ENCODE measurements at regions not wholly inside any gene's neighbourhood (a gene's known extent, or its start where the extent isn't known, plus 50 kb on each side); places are given as distances from the start of the nearest gene placed in this dataset.

GRCh38 chr4:104418286-104418685 is 76.4 kb downstream of the CXXC4 start:
- Histone ChIP-seq H3K9me3 (ENCODE audit: low read length) (no peaks in the 10 kb centered on the region), H3K27ac (ENCODE audit: low read depth, low read length) (no peak overlapping the region), H3K36me3 (ENCODE audit: insufficient read depth, low read length) (no peaks in the 10 kb centered on the region), H3K27me3 (ENCODE audit: insufficient read depth, low read length, poor library complexity, severe bottlenecking) (no peaks in the 10 kb centered on the region), H3K4me1 (ENCODE audit: insufficient read depth, low read length) (no peaks in the 10 kb centered on the region), H3K4me3 (ENCODE audit: low read length) (no peak overlapping the region)
- Mint-ChIP-seq H3K9me3 (peaks cover 0 to 4% (median 0%) of the 10 kb centered on the region in 5 donors), H3K36me3 (no peaks in the 10 kb centered on the region), H3K4me3 (no peak overlapping the region), H3K27me3 (no peaks in the 10 kb centered on the region), H3K4me1 (no peaks in the 10 kb centered on the region), H3K27ac (no peak overlapping the region)
- CTCF ChIA-PET: no interaction called here
- POLR2A ChIA-PET: no interaction called here
- DNase-seq: no peak

- Mint-ChIP-seq H3K4me1 (no peaks in the 10 kb centered on the region), H3K9me3 (peaks cover 0 to 4% (median 0%) of the 10 kb centered on the region in 5 donors), H3K4me3 (no peak overlapping the region), H3K36me3 (no peaks in the 10 kb centered on the region), H3K27me3 (no peaks in the 10 kb centered on the region), H3K27ac (no peak overlapping the region)
- no peaks in the 10 kb centered on the region for H3K36me3 ChIP-seq (ENCODE audit: insufficient read depth, low read length)
- ChIA-PET POLR2A (no interaction called here), CTCF (no interaction called here)
- no peaks in the 10 kb centered on the region for H3K27me3 ChIP-seq (ENCODE audit: insufficient read depth, low read length, poor library complexity, severe bottlenecking)
- no peaks in the 10 kb centered on the region for H3K4me1 ChIP-seq (ENCODE audit: insufficient read depth, low read length)
- H3K9me3 ChIP-seq (ENCODE audit: low read length): no peaks in the 10 kb centered on the region
- H3K4me3 ChIP-seq (ENCODE audit: low read length): no peak overlapping the region
- DNase-seq: no peak
- no peak overlapping the region for H3K27ac ChIP-seq (ENCODE audit: low read depth, low read length)
Measured at GRCh38 chr4:104417357-104417882, 77.3 kb downstream of the CXXC4 start.

GRCh38 chr4:104416725-104417356 is 77.9 kb downstream of the CXXC4 start:
- DNase-seq: no peak
- Mint-ChIP-seq H3K36me3 (no peaks in the 10 kb centered on the region), H3K4me3 (no peak overlapping the region), H3K27me3 (no peaks in the 10 kb centered on the region), H3K27ac (no peak overlapping the region), H3K4me1 (no peaks in the 10 kb centered on the region), H3K9me3 (peaks cover 0 to 4% (median 0%) of the 10 kb centered on the region in 5 donors)
- Histone ChIP-seq H3K9me3 (ENCODE audit: low read length) (no peaks in the 10 kb centered on the region), H3K27me3 (ENCODE audit: insufficient read depth, low read length, poor library complexity, severe bottlenecking) (no peaks in the 10 kb centered on the region), H3K4me3 (ENCODE audit: low read length) (no peak overlapping the region), H3K36me3 (ENCODE audit: insufficient read depth, low read length) (no peaks in the 10 kb centered on the region), H3K4me1 (ENCODE audit: insufficient read depth, low read length) (no peaks in the 10 kb centered on the region), H3K27ac (ENCODE audit: low read depth, low read length) (no peak overlapping the region)
- ChIA-PET CTCF (no interaction called here), POLR2A (no interaction called here)

GRCh38 chr4:104413487-104413886 is 81.2 kb downstream of the CXXC4 start:
- H3K27me3 ChIP-seq (ENCODE audit: insufficient read depth, low read length, poor library complexity, severe bottlenecking): no peaks in the 10 kb centered on the region
- no peak for DNase-seq
- POLR2A ChIA-PET: no interaction called here
- H3K36me3 ChIP-seq (ENCODE audit: insufficient read depth, low read length): no peaks in the 10 kb centered on the region
- H3K9me3 ChIP-seq (ENCODE audit: low read length): no peaks in the 10 kb centered on the region
- no peaks in the 10 kb centered on the region for H3K4me1 ChIP-seq (ENCODE audit: insufficient read depth, low read length)
- no peak overlapping the region for H3K4me3 Mint-ChIP-seq
- H3K4me3 ChIP-seq (ENCODE audit: low read length): no peak overlapping the region
- no peaks in the 10 kb centered on the region for H3K36me3 Mint-ChIP-seq
- CTCF ChIA-PET: no interaction called here
- no peak overlapping the region for H3K27ac ChIP-seq (ENCODE audit: low read depth, low read length)
- H3K27ac Mint-ChIP-seq: no peak overlapping the region
- H3K27me3 Mint-ChIP-seq: no peaks in the 10 kb centered on the region
- H3K4me1 Mint-ChIP-seq: no peaks in the 10 kb centered on the region
- H3K9me3 Mint-ChIP-seq: peaks cover 0 to 5% (median 0%) of the 10 kb centered on the region in 5 donors

- no peak overlapping the region for H3K27ac ChIP-seq (ENCODE audit: low read depth, low read length)
- no peak overlapping the region for H3K4me3 ChIP-seq (ENCODE audit: low read length)
- H3K4me3 Mint-ChIP-seq: no peak overlapping the region
- CTCF ChIA-PET: no interaction called here
- no peaks in the 10 kb centered on the region for H3K9me3 ChIP-seq (ENCODE audit: low read length)
- H3K27me3 ChIP-seq (ENCODE audit: insufficient read depth, low read length, poor library complexity, severe bottlenecking): no peaks in the 10 kb centered on the region
- POLR2A ChIA-PET: no interaction called here
- H3K9me3 Mint-ChIP-seq: peaks cover 0 to 8% (median 0%) of the 10 kb centered on the region in 5 donors
- DNase-seq: no peak
- H3K27me3 Mint-ChIP-seq: no peaks in the 10 kb centered on the region
- no peak overlapping the region for H3K27ac Mint-ChIP-seq
- H3K36me3 ChIP-seq (ENCODE audit: insufficient read depth, low read length): no peaks in the 10 kb centered on the region
- no peaks in the 10 kb centered on the region for H3K4me1 Mint-ChIP-seq
- no peaks in the 10 kb centered on the region for H3K4me1 ChIP-seq (ENCODE audit: insufficient read depth, low read length)
- no peaks in the 10 kb centered on the region for H3K36me3 Mint-ChIP-seq
Measured at GRCh38 chr4:104412344-104412743, 82.3 kb downstream of the CXXC4 start.

GRCh38 chr4:104411502-104411901 is 83.2 kb downstream of the CXXC4 start:
- H3K4me1 ChIP-seq (ENCODE audit: insufficient read depth, low read length): no peaks in the 10 kb centered on the region
- no peak overlapping the region for H3K27ac ChIP-seq (ENCODE audit: low read depth, low read length)
- CTCF ChIA-PET: no interaction called here
- H3K27ac Mint-ChIP-seq: no peak overlapping the region
- H3K27me3 ChIP-seq (ENCODE audit: insufficient read depth, low read length, poor library complexity, severe bottlenecking): no peaks in the 10 kb centered on the region
- no peaks in the 10 kb centered on the region for H3K4me1 Mint-ChIP-seq
- H3K36me3 Mint-ChIP-seq: no peaks in the 10 kb centered on the region
- no peaks in the 10 kb centered on the region for H3K27me3 Mint-ChIP-seq
- peaks cover 0 to 8% (median 0%) of the 10 kb centered on the region in 5 donors for H3K9me3 Mint-ChIP-seq
- DNase-seq: no peak
- no peaks in the 10 kb centered on the region for H3K36me3 ChIP-seq (ENCODE audit: insufficient read depth, low read length)
- POLR2A ChIA-PET: no interaction called here
- no peaks in the 10 kb centered on the region for H3K9me3 ChIP-seq (ENCODE audit: low read length)
- H3K4me3 ChIP-seq (ENCODE audit: low read length): no peak overlapping the region
- no peak overlapping the region for H3K4me3 Mint-ChIP-seq

- ChIA-PET POLR2A (no interaction called here), CTCF (no interaction called here)
- no peaks in the 10 kb centered on the region for H3K9me3 ChIP-seq (ENCODE audit: low read length)
- H3K4me1 ChIP-seq (ENCODE audit: insufficient read depth, low read length): no peaks in the 10 kb centered on the region
- DNase-seq: no peak
- no peak overlapping the region for H3K27ac Mint-ChIP-seq
- H3K4me3 ChIP-seq (ENCODE audit: low read length): no peak overlapping the region
- H3K36me3 ChIP-seq (ENCODE audit: insufficient read depth, low read length): no peaks in the 10 kb centered on the region
- no peaks in the 10 kb centered on the region for H3K36me3 Mint-ChIP-seq
- H3K4me1 Mint-ChIP-seq: no peaks in the 10 kb centered on the region
- H3K9me3 Mint-ChIP-seq: peaks cover 0 to 5% (median 0%) of the 10 kb centered on the region in 5 donors
- no peak overlapping the region for H3K27ac ChIP-seq (ENCODE audit: low read depth, low read length)
- H3K27me3 Mint-ChIP-seq: no peaks in the 10 kb centered on the region
- H3K4me3 Mint-ChIP-seq: no peak overlapping the region
- no peaks in the 10 kb centered on the region for H3K27me3 ChIP-seq (ENCODE audit: insufficient read depth, low read length, poor library complexity, severe bottlenecking)
Measured at GRCh38 chr4:104408878-104409277, 85.8 kb downstream of the CXXC4 start.

- Mint-ChIP-seq H3K27me3 (no peaks in the 10 kb centered on the region), H3K9me3 (peaks cover 0 to 11% (median 1%) of the 10 kb centered on the region in 5 donors), H3K4me1 (no peaks in the 10 kb centered on the region), H3K27ac (no peak overlapping the region), H3K4me3 (no peak overlapping the region), H3K36me3 (no peaks in the 10 kb centered on the region)
- Histone ChIP-seq H3K4me3 (ENCODE audit: low read length) (no peak overlapping the region), H3K4me1 (ENCODE audit: insufficient read depth, low read length) (no peaks in the 10 kb centered on the region), H3K27me3 (ENCODE audit: insufficient read depth, low read length, poor library complexity, severe bottlenecking) (no peaks in the 10 kb centered on the region), H3K36me3 (ENCODE audit: insufficient read depth, low read length) (no peaks in the 10 kb centered on the region), H3K9me3 (ENCODE audit: low read length) (no peaks in the 10 kb centered on the region), H3K27ac (ENCODE audit: low read depth, low read length) (no peak overlapping the region)
- POLR2A ChIA-PET: no interaction called here
- CTCF ChIA-PET: no interaction called here
- DNase-seq: no peak
Measured at GRCh38 chr4:104404361-104404760, 90.3 kb downstream of the CXXC4 start.

All from CD8-positive, alpha-beta memory T cell (primary cell).